ENCODE measurements at regions not wholly inside any gene's neighbourhood (a gene's known extent, or its start where the extent isn't known, plus 50 kb on each side); places are given as distances from the start of the nearest gene placed in this dataset.

DNA sequence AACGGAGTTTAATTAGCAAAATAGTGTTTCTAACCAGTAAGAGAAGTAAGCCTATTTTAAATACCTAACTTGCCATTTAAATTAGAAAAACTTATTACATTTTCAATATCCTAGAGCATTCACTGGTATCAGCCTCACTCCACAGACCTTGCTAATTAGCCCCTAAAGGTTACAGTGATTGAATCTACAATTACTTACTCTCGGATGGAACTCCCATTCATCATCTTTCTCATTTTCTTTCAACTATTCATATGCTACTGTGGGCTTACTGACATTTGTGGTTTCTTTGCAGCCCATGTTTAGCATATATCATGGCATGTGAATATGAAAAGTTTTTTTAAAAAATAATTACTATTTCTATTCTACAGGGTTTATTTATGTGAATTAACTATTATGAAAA lies 86.4 kb downstream of the GPR37 start:
- Histone ChIP-seq H3F3A (replicated peaks; ENCODE audit: insufficient read depth) (no peaks in the 10 kb centered on the region), H3K9me3 (no peaks in the 10 kb centered on the region), H3K9me2 (no peaks in the 10 kb centered on the region), H2AFZ (ENCODE audit: low read depth) (no peak overlapping the region), H3K27me3 (ENCODE audit: insufficient read depth) (no peaks in the 10 kb centered on the region), H3K4me1 (ENCODE audit: control insufficient read depth in 1 of 2, insufficient read depth in 2 of 2, low read depth in 1 of 2, low read length in 1 of 2) (no peaks in the 10 kb centered on the region; a peak in 1 of 4 replicates), H4K20me1 (ENCODE audit: insufficient read depth) (no peaks in the 10 kb centered on the region), H3K27ac (ENCODE audit: low read depth in 2 of 2, low read length in 1 of 2) (no peak overlapping the region), H3K9ac (no peak overlapping the region), H3K4me3 (ENCODE audit: low read depth in 2 of 2, low read length in 1 of 2) (no peak overlapping the region), H3K36me3 (replicated peaks in 1 of 2; ENCODE audit: control insufficient read depth in 1 of 2, insufficient read depth in 2 of 2, low read length in 1 of 2) (no peaks in the 10 kb centered on the region), H3K4me2 (no peak overlapping the region), H3K79me2 (ENCODE audit: insufficient read depth) (no peaks in the 10 kb centered on the region)
- DNase-seq: no peak
- ChIA-PET POLR2A (no interaction called here), CTCF (interaction anchor here (1.4 to 1.7 kb wide), 2 partner anchors 9 to 36 kb away, joined by 4 read pairs; no protein-coding TSS in a partner anchor)
- WGBS (ENCODE audit: low lambda C conversion rate): 35% methylated on average over 2 of the region's 2 CpGs
- no peak for TF ChIP-seq ELF1 (IDR thresholded peaks at IDR 0.05)
- TF ChIP-seq ZBTB33 (IDR thresholded peaks at IDR 0.05; ENCODE audit: borderline replicate concordance, low read depth): no peak
- no peak for TF ChIP-seq POLR2AphosphoS5 (IDR thresholded peaks at IDR 0.05; ENCODE audit: low read depth, low read length)
- no peak for TF ChIP-seq YY1 (IDR thresholded peaks at IDR 0.05; ENCODE audit: low read depth)
- TF ChIP-seq, protein P1, sequence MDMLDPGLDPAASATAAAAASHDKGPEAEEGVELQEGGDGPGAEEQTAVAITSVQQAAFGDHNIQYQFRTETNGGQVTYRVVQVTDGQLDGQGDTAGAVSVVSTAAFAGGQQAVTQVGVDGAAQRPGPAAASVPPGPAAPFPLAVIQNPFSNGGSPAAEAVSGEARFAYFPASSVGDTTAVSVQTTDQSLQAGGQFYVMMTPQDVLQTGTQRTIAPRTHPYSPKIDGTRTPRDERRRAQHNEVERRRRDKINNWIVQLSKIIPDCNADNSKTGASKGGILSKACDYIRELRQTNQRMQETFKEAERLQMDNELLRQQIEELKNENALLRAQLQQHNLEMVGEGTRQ (IDR thresholded peaks at IDR 0.05; ENCODE audit: borderline replicate concordance, low read depth, low read length): no peak
- TF ChIP-seq NFIC (IDR thresholded peaks at IDR 0.05; ENCODE audit: borderline replicate concordance): no peak
- no peak for TF ChIP-seq GABPA (IDR thresholded peaks at IDR 0.05; ENCODE audit: low read depth)
- TF ChIP-seq RFX5 (IDR thresholded peaks at IDR 0.05; ENCODE audit: low read length): no peak

DNA sequence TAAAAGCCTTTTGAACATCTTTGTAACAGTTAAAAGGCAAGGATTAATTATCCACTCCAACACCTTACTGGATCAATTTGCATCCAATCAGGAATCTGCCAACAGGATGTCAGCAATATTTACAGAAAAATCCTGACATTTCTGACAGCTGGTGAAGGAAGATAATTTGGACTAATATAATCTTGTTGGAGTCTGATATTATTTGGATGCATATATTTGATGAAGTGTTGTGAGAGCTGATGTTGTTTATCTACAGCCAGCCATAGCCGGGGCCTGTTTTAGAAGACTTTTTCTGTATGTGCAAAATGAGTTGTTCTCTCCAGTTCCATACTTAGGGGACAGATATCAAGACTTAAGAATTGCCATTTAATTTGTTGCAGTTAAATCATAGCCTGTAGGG lies 91.1 kb downstream of the GPR37 start:
- Histone ChIP-seq H4K20me1 (ENCODE audit: insufficient read depth) (no peaks in the 10 kb centered on the region), H3K9me3 (no peaks in the 10 kb centered on the region), H3F3A (replicated peaks; ENCODE audit: insufficient read depth) (no peaks in the 10 kb centered on the region), H3K9ac (no peak overlapping the region), H2AFZ (ENCODE audit: low read depth) (no peak overlapping the region), H3K4me2 (no peak overlapping the region), H3K4me3 (ENCODE audit: low read depth in 2 of 2, low read length in 1 of 2) (no peak overlapping the region), H3K4me1 (ENCODE audit: control insufficient read depth in 1 of 2, insufficient read depth in 2 of 2, low read depth in 1 of 2, low read length in 1 of 2) (peaks cover 0 to 2% of the 10 kb centered on the region in 2 experiments; a peak in 1 of 4 replicates), H3K27ac (ENCODE audit: low read depth in 2 of 2, low read length in 1 of 2) (no peak overlapping the region), H3K36me3 (replicated peaks in 1 of 2; ENCODE audit: control insufficient read depth in 1 of 2, insufficient read depth in 2 of 2, low read length in 1 of 2) (no peaks in the 10 kb centered on the region), H3K27me3 (ENCODE audit: insufficient read depth) (no peaks in the 10 kb centered on the region), H3K79me2 (ENCODE audit: insufficient read depth) (no peaks in the 10 kb centered on the region), H3K9me2 (no peaks in the 10 kb centered on the region)
- POLR2A ChIA-PET: no interaction called here
- 60% methylated on average over 1 of the region's 1 CpG for WGBS (ENCODE audit: low lambda C conversion rate)
- TF ChIP-seq JUND (IDR thresholded peaks at IDR 0.05) (no peak), FOXJ3 (CRISPR knock-in tag; IDR thresholded peaks at IDR 0.05) (no peak), MXI1 (IDR thresholded peaks at IDR 0.05; ENCODE audit: low read depth, low read length) (no peak), CTCF (IDR thresholded peaks at IDR 0.05) (no peak), RFX5 (IDR thresholded peaks at IDR 0.05; ENCODE audit: low read length) (no peak), GATA2 (CRISPR knock-in tag; IDR thresholded peaks at IDR 0.05) (no peak), NRF1 (IDR thresholded peaks at IDR 0.05; ENCODE audit: low read depth, low read length) (no peak), CHD2 (IDR thresholded peaks at IDR 0.05; ENCODE audit: low read length, partially characterized antibody) (no peak), RXRA (IDR thresholded peaks at IDR 0.05; ENCODE audit: borderline replicate concordance, low read depth) (no peak), TEAD4 (IDR thresholded peaks at IDR 0.05; ENCODE audit: borderline replicate concordance, insufficient read depth) (no peak), FOXM1 (IDR thresholded peaks at IDR 0.05; ENCODE audit: low read depth) (no peak), SIN3A (IDR thresholded peaks at IDR 0.05; ENCODE audit: borderline replicate concordance, low read depth, low read length) (no peak), SMC3 (IDR thresholded peaks at IDR 0.05; ENCODE audit: low read depth, low read length) (no peak), TAF1 (IDR thresholded peaks at IDR 0.05; ENCODE audit: borderline replicate concordance, low read depth, low read length) (no peak), RAD21 (IDR thresholded peaks at IDR 0.05; ENCODE audit: low read length) (no peak), EZH2phosphoT487 (IDR thresholded peaks at IDR 0.05; ENCODE audit: borderline replicate concordance, low read depth) (no peak), EP300 (IDR thresholded peaks at IDR 0.05; ENCODE audit: borderline replicate concordance in 1 of 2, low read depth in 1 of 2, low read length in 1 of 2) (no peak)
- TF ChIP-seq, protein P2, sequence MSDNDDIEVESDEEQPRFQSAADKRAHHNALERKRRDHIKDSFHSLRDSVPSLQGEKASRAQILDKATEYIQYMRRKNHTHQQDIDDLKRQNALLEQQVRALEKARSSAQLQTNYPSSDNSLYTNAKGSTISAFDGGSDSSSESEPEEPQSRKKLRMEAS (IDR thresholded peaks at IDR 0.05; ENCODE audit: low read depth): no peak
- TF ChIP-seq, protein P1 (IDR thresholded peaks at IDR 0.05; ENCODE audit: borderline replicate concordance, low read depth, low read length): no peak
- no peak for DNase-seq
- CTCF ChIA-PET: interaction anchor here (1.2 kb wide), 1 partner anchor 28 kb away, joined by 3 read pairs; no protein-coding TSS in a partner anchor

Measured in SK-N-SH (cell line).